B cell (primary cell): ENCODE measurements at regions not wholly inside any gene's neighbourhood (a gene's known extent, or its start where the extent isn't known, plus 50 kb on each side); places are given as distances from the start of the nearest gene placed in this dataset.

Experiments used
- ATAC-seq: fragments of 200-7000 bp; cut with Tn5 transposase; one replicate; pipeline ENCODE4 v1.10.0; 2021; ENCODE audit warnings: low read depth, mild to moderate bottlenecking, moderate number of reproducible peaks, moderate library complexity
- CTCF ChIA-PET: fragments of 350-600 bp; sonication (Branson Sonifier 250); formaldehyde crosslinking; loops from one replicate; lab custom pipeline; 2021; ENCODE audit warnings: antibody characterized with exemption, inconsistent platforms; lab: Charles Lee
- POLR2A ChIA-PET: fragments of 350-600 bp; sonication (Branson Sonifier 250); formaldehyde crosslinking; loops from one replicate; lab custom pipeline; 2021; ENCODE audit warnings: antibody characterized with exemption; lab: Charles Lee
- DNase-seq: peaks from one replicate; pipeline ENCODE4 v3.0.0; 2013
- H2AFZ ChIP-seq: 2 replicates; pipeline ENCODE4 v1.6.1; 2012; ENCODE audit warnings: mild to moderate bottlenecking, low read depth, low read length; ENCODE audit not compliant: insufficient read depth, poor library complexity, severe bottlenecking
- H3K27ac ChIP-seq, 2 donors: 1 replicate in 1 of 2; 2 replicates in 1 of 2; pipeline ENCODE4 v1.5.1; 2012 to 2013; ENCODE audit warnings: low read length in 2 of 2, mild to moderate bottlenecking in 2 of 2, moderate library complexity in 1 of 2
- H3K27me3 ChIP-seq, 4 experiments: fragments of 200-600 bp in 1 of 4; sonication (generic) in 1 of 4; replicated peaks in 1 of 4; 1 replicate in 2 of 4; 2 replicates in 2 of 4; pipeline versions ENCODE4 v1.6.1 to v1.7.0; 2013 to 2016; ENCODE audit warnings: low read length in 3 of 4, mild to moderate bottlenecking in 2 of 4, mixed read lengths in 1 of 4, moderate library complexity in 1 of 4; ENCODE audit not compliant: insufficient read depth in 4 of 4, control insufficient read depth in 3 of 4; ENCODE audit errors: control extremely low read depth in 1 of 4
- H3K36me3 ChIP-seq, 2 experiments: replicated peaks in 1 of 2; 1 replicate in 1 of 2; 2 replicates in 1 of 2; pipeline versions ENCODE4 v1.6.1 to v1.7.1; 2013; ENCODE audit warnings: low read length in 1 of 2; ENCODE audit not compliant: insufficient read depth in 2 of 2, control insufficient read depth in 1 of 2; ENCODE audit errors: control extremely low read depth in 1 of 2, extremely low read depth in 1 of 2
- H3K4me1 ChIP-seq, 2 donors: fragments of 200-600 bp in 1 of 2; sonication (generic) in 1 of 2; 1 replicate in 1 of 2; 2 replicates in 1 of 2; pipeline versions ENCODE4 v1.5.1 to v1.6.1; 2013 to 2017; ENCODE audit warnings: low read length in 2 of 2; ENCODE audit not compliant: control insufficient read depth in 2 of 2, insufficient read depth in 2 of 2
- H3K4me2 ChIP-seq: replicated peaks from 2 replicates; pipeline ENCODE3; 2012; ENCODE audit warnings: mild to moderate bottlenecking, low read depth, low read length; ENCODE audit not compliant: poor library complexity, severe bottlenecking
- H3K4me3 ChIP-seq, 5 experiments: fragments of 200-600 bp in 1 of 5; sonication (generic) in 1 of 5; 1 replicate in 3 of 5; 2 replicates in 2 of 5; pipeline versions ENCODE4 v1.5.1 to v1.7.0; 2011 to 2016; ENCODE audit warnings: low read length in 4 of 5, mild to moderate bottlenecking in 4 of 5, low read depth in 2 of 5, control low read depth in 1 of 5, moderate library complexity in 1 of 5; ENCODE audit not compliant: insufficient read depth in 1 of 5; ENCODE audit errors: control extremely low read depth in 1 of 5, extremely low read depth in 1 of 5
- H3K79me2 ChIP-seq: fragments of 200-600 bp; sonication (generic); one replicate; pipeline ENCODE4 v1.6.0; 2016; ENCODE audit warnings: low read length; ENCODE audit not compliant: control insufficient read depth, insufficient read depth
- H3K9ac ChIP-seq: fragments of 200-600 bp; sonication (generic); 2 replicates; pipeline ENCODE4 v1.6.1; 2017; ENCODE audit warnings: mild to moderate bottlenecking, low read length, moderate library complexity
- H3K9me3 ChIP-seq, 3 donors: one replicate each; pipeline versions ENCODE4 v1.6.1 to v1.7.1; 2013; ENCODE audit warnings: low read length in 2 of 3; ENCODE audit not compliant: control insufficient read depth in 2 of 3, insufficient read depth in 1 of 3; ENCODE audit errors: control extremely low read depth in 1 of 3
- H4K20me1 ChIP-seq: 2 replicates; pipeline ENCODE4 v1.6.0; 2012; ENCODE audit warnings: mild to moderate bottlenecking, low read length; ENCODE audit not compliant: insufficient read depth, control insufficient read depth, poor library complexity, severe bottlenecking
- H3K27ac Mint-ChIP-seq: one replicate; pipeline ENCODE4 v1.8.0; 2021; ENCODE audit warnings: mixed read lengths
- H3K27me3 Mint-ChIP-seq: one replicate; pipeline ENCODE4 v1.8.0; 2021; ENCODE audit warnings: mixed read lengths
- H3K4me1 Mint-ChIP-seq: one replicate; pipeline ENCODE4 v1.8.0; 2021; ENCODE audit warnings: mixed read lengths
- H3K4me3 Mint-ChIP-seq: one replicate; pipeline ENCODE4 v1.8.0; 2021; ENCODE audit warnings: mixed read lengths
- H3K9me3 Mint-ChIP-seq: one replicate; pipeline ENCODE4 v1.8.0; 2022; ENCODE audit warnings: mixed read lengths; ENCODE audit not compliant: insufficient read depth
- EZH2 ChIP-seq: IDR thresholded peaks from 2 replicates; pipeline ENCODE4 v1.6.1; 2012; ENCODE audit warnings: borderline replicate concordance, low read depth, mild to moderate bottlenecking, moderate library complexity, low read length; ENCODE audit not compliant: insufficient read depth, poor library complexity, severe bottlenecking
- WGBS: methylation state at CpG from one replicate; pipeline ENCODE4 v1.1.5; 2013; ENCODE audit warnings: missing lambda C conversion rate; ENCODE audit not compliant: insufficient coverage; 5-methylcytosine and 5-hydroxymethylcytosine counted together
- intact Hi-C: fragments of 100-400 bp; cut with micrococcal nuclease; formaldehyde crosslinking; loops from one replicate; pipeline ENCODE4 v1.10.0; 2022
- TF ChIP-seq, protein P1 (sequence below): fragments of 200-600 bp; IDR thresholded peaks from one replicate; pipeline ENCODE4 v1.8.0; 2022; ENCODE audit warnings: antibody characterized with exemption, mild to moderate bottlenecking

DNA sequence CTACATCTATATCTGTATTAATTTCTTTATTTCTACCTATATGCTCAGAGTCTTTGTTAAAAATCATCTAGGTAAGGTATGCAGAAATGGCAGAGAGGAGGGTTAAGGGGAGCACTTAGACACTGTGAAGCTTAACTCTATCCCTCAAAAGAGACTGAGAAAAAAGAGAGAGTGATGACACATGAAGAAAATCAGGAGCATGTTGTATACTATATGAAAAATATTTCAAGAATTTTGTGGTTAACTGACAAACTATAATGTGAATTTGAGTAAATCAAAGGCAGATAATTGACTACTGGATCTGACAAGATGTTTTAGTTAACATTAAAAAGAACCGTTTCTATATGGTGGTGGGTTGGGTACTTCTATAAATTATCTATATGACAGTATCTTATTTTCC is 1814.2 kb upstream of the SEL1L start:
- DNase-seq, result no peak
- no peaks in the 10 kb centered on the region for H3K36me3 ChIP-seq
- H3K27me3 Mint-ChIP-seq, result no peaks in the 10 kb centered on the region
- ATAC-seq, result no peak
- no peaks in the 10 kb centered on the region for H3K79me2 ChIP-seq
- H3K9me3 ChIP-seq, result peaks cover 0 to 2% (median 0%) of the 10 kb centered on the region in 3 donors
- no peaks in the 10 kb centered on the region for H3K27me3 ChIP-seq
- no peaks in the 10 kb centered on the region for H3K4me1 ChIP-seq
- H3K9ac ChIP-seq, result no peak overlapping the region
- no CpG with 5 or more reads among the region's 1 CpG for WGBS
- no peak overlapping the region for H3K4me3 ChIP-seq
- intact Hi-C loops, result no loop called here
- ChIA-PET CTCF (no interaction called here), POLR2A (no interaction called here)
- no peaks in the 10 kb centered on the region for H3K4me1 Mint-ChIP-seq
- H3K9me3 Mint-ChIP-seq, result peaks cover 6% of the 10 kb centered on the region
- no peak overlapping the region for H3K4me3 Mint-ChIP-seq
- TF ChIP-seq, protein P1, sequence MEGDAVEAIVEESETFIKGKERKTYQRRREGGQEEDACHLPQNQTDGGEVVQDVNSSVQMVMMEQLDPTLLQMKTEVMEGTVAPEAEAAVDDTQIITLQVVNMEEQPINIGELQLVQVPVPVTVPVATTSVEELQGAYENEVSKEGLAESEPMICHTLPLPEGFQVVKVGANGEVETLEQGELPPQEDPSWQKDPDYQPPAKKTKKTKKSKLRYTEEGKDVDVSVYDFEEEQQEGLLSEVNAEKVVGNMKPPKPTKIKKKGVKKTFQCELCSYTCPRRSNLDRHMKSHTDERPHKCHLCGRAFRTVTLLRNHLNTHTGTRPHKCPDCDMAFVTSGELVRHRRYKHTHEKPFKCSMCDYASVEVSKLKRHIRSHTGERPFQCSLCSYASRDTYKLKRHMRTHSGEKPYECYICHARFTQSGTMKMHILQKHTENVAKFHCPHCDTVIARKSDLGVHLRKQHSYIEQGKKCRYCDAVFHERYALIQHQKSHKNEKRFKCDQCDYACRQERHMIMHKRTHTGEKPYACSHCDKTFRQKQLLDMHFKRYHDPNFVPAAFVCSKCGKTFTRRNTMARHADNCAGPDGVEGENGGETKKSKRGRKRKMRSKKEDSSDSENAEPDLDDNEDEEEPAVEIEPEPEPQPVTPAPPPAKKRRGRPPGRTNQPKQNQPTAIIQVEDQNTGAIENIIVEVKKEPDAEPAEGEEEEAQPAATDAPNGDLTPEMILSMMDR, result no peak
- TF ChIP-seq EZH2, result no peak
- no peak overlapping the region for H3K27ac ChIP-seq
- H2AFZ ChIP-seq, result no peak overlapping the region
- H3K4me2 ChIP-seq, result no peak overlapping the region
- no peak overlapping the region for H3K27ac Mint-ChIP-seq
- H4K20me1 ChIP-seq, result no peaks in the 10 kb centered on the region

DNA sequence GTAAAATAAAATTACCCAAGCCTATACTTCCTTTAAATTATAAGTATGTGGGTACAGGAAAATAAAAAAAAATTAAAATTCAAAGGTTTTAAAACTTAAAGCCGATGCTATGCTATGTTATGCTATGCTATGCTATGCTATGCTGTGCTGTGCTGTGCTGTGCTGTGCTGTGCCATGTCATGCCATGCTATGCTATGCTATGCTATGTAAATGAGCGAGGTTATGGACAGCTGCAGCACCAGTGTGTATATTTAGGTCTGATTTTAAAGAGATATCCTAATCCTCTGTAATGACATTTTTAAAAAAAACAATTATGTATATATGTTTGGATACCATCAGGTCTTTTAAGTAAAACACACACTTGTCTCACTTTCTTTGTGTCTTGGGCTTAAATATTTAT is 1822.0 kb upstream of the SEL1L start:
- DNase-seq, result no peak
- ChIA-PET POLR2A (no interaction called here), CTCF (no interaction called here)
- WGBS, result 100% methylated on average over 1 of the region's 2 CpGs
- Histone ChIP-seq H3K4me2 (no peak overlapping the region), H3K4me3 (no peak overlapping the region), H3K4me1 (no peaks in the 10 kb centered on the region), H3K9ac (no peak overlapping the region), H3K79me2 (no peaks in the 10 kb centered on the region), H3K27me3 (no peaks in the 10 kb centered on the region), H2AFZ (no peak overlapping the region), H3K36me3 (no peaks in the 10 kb centered on the region), H3K27ac (no peak overlapping the region), H3K9me3 (peaks cover 0 to 4% (median 0%) of the 10 kb centered on the region in 3 donors), H4K20me1 (no peaks in the 10 kb centered on the region)
- Mint-ChIP-seq H3K27me3 (no peaks in the 10 kb centered on the region), H3K4me3 (no peak overlapping the region), H3K27ac (no peak overlapping the region), H3K4me1 (no peaks in the 10 kb centered on the region), H3K9me3 (peaks cover 7% of the 10 kb centered on the region)
- TF ChIP-seq EZH2, result no peak
- TF ChIP-seq, protein P1, result no peak
- intact Hi-C loops, result no loop called here
- no peak for ATAC-seq
